Keratinocyte (primary cell): ENCODE measurements at regions not wholly inside any gene's neighbourhood (a gene's known extent, or its start where the extent isn't known, plus 50 kb on each side); places are given as distances from the start of the nearest gene placed in this dataset.

Experiments
- DNase-seq: peaks from one replicate; pipeline ENCODE4 v3.0.0-alpha.2; 2011; ENCODE audit warnings: low read depth, missing footprints, low spot score
- FAIRE-seq: peaks from 2 replicates; lab custom pipeline; 2011; peaks lifted over from hg19 to GRCh38; lab: Jason Lieb, UNC
- H2AFZ ChIP-seq: 2 replicates; pipeline ENCODE4 v1.6.0; 2012; ENCODE audit warnings: low read length, control low read depth, inconsistent platforms; ENCODE audit not compliant: control insufficient read depth
- H3K27ac ChIP-seq: 2 replicates; pipeline ENCODE4 v1.5.1; 2011; ENCODE audit warnings: low read length; ENCODE audit not compliant: control insufficient read depth, insufficient read depth
- H3K27me3 ChIP-seq: 3 replicates; pipeline ENCODE4 v1.6.0; 2011; ENCODE audit warnings: low read length; ENCODE audit not compliant: control insufficient read depth, insufficient read depth; ENCODE audit errors: extremely low read depth
- H3K36me3 ChIP-seq, 2 experiments: 2 replicates in 1 of 2; 3 replicates in 1 of 2; pipeline ENCODE4 v1.5.1; 2011; ENCODE audit warnings: low read length in 2 of 2, mild to moderate bottlenecking in 1 of 2; ENCODE audit not compliant: control insufficient read depth in 2 of 2, insufficient read depth in 2 of 2; ENCODE audit errors: extremely low read depth in 1 of 2
- H3K4me1 ChIP-seq: 3 replicates; pipeline ENCODE4 v1.5.1; 2011; ENCODE audit warnings: low read length; ENCODE audit not compliant: control insufficient read depth, insufficient read depth; ENCODE audit errors: extremely low read depth
- H3K4me2 ChIP-seq: 3 replicates; pipeline ENCODE4 v1.6.0; 2011; ENCODE audit warnings: low read depth, low read length; ENCODE audit not compliant: control insufficient read depth, insufficient read depth; ENCODE audit errors: extremely low read depth
- H3K4me3 ChIP-seq, 3 experiments: fragments of 200-600 bp in 1 of 3; sonication (generic) in 1 of 3; 2 replicates in 2 of 3; 3 replicates in 1 of 3; pipeline ENCODE4 v1.5.1; 2011 to 2016; ENCODE audit warnings: low read length in 3 of 3, mild to moderate bottlenecking in 3 of 3, control low read depth in 2 of 3, inconsistent platforms in 1 of 3, low read depth in 1 of 3, mixed read lengths in 1 of 3, mixed run types in 1 of 3, moderate library complexity in 1 of 3; ENCODE audit not compliant: control insufficient read depth in 2 of 3, insufficient read depth in 2 of 3; ENCODE audit errors: extremely low read depth in 1 of 3
- H3K79me2 ChIP-seq: 2 replicates; pipeline ENCODE4 v1.6.0; 2012; ENCODE audit warnings: low read length; ENCODE audit not compliant: control insufficient read depth, insufficient read depth
- H3K9ac ChIP-seq: 3 replicates; pipeline ENCODE4 v1.6.0; 2011; ENCODE audit warnings: low read length; ENCODE audit not compliant: control insufficient read depth, insufficient read depth; ENCODE audit errors: extremely low read depth
- H3K9me1 ChIP-seq: 3 replicates; pipeline ENCODE4 v1.6.0; 2011; ENCODE audit warnings: low read length; ENCODE audit not compliant: control insufficient read depth, insufficient read depth; ENCODE audit errors: extremely low read depth
- H3K9me3 ChIP-seq: 2 replicates; pipeline ENCODE4 v1.5.1; 2012; ENCODE audit warnings: low read depth, low read length; ENCODE audit not compliant: control insufficient read depth
- H4K20me1 ChIP-seq: 3 replicates; pipeline ENCODE4 v1.6.0; 2011; ENCODE audit warnings: low read length; ENCODE audit not compliant: control insufficient read depth, insufficient read depth; ENCODE audit errors: extremely low read depth
- CTCF ChIP-seq, 3 experiments: IDR thresholded peaks in 1 of 3; conservative IDR thresholded peaks in 1 of 3; optimal IDR thresholded peaks in 1 of 3; 2 replicates in 2 of 3; 3 replicates in 1 of 3; pipeline versions ENCODE3 to v1.5.1; 2011; ENCODE audit warnings: low read length in 3 of 3, mild to moderate bottlenecking in 3 of 3, moderate library complexity in 2 of 3, control low read depth in 1 of 3, inconsistent platforms in 1 of 3; ENCODE audit not compliant: insufficient read depth in 2 of 3; ENCODE audit errors: extremely low read depth in 1 of 3
- EZH2 ChIP-seq: IDR thresholded peaks from one replicate; pipeline ENCODE4 v1.6.1; 2012; ENCODE audit warnings: inconsistent platforms, mild to moderate bottlenecking, low read length, moderate library complexity
- dilution Hi-C: fragments of 300-500 bp; cut with MboI; formaldehyde crosslinking; loops from one replicate; pipeline ENCODE4 v1.7.0; 2020; ENCODE audit warnings: low sequenced_read_pairs; ENCODE audit not compliant: extremely low pct_ligation_motif_present

- H2AFZ ChIP-seq: no peak overlapping the region
- no peaks in the 10 kb centered on the region for H3K9me1 ChIP-seq
- FAIRE-seq (no peak), DNase-seq (no peak)
- TF ChIP-seq CTCF (optimal IDR thresholded peaks at IDR 0.05 in 1 of 3, IDR thresholded peaks at IDR 0.05 in 1 of 3, conservative IDR thresholded peaks at IDR 0.05 in 1 of 3; ENCODE audit: extremely low read depth in 1 of 3, insufficient read depth in 2 of 3, low read length in 3 of 3): no peak
- TF ChIP-seq EZH2: no peak
- no peak overlapping the region for H3K9ac ChIP-seq
- no peak overlapping the region for H3K4me3 ChIP-seq
- no peaks in the 10 kb centered on the region for H3K4me1 ChIP-seq
- no peak overlapping the region for H3K27ac ChIP-seq
- no peaks in the 10 kb centered on the region for H3K9me3 ChIP-seq
- dilution Hi-C loops: no loop called here
- no peaks in the 10 kb centered on the region for H3K79me2 ChIP-seq
- H3K4me2 ChIP-seq: no peak overlapping the region
- no peaks in the 10 kb centered on the region for H3K36me3 ChIP-seq
- H3K27me3 ChIP-seq: no peaks in the 10 kb centered on the region
- H4K20me1 ChIP-seq: no peaks in the 10 kb centered on the region
These were observed 124.4 kb upstream of the MRPS22 start for GRCh38 chr3:139219463-139219862.

DNA sequence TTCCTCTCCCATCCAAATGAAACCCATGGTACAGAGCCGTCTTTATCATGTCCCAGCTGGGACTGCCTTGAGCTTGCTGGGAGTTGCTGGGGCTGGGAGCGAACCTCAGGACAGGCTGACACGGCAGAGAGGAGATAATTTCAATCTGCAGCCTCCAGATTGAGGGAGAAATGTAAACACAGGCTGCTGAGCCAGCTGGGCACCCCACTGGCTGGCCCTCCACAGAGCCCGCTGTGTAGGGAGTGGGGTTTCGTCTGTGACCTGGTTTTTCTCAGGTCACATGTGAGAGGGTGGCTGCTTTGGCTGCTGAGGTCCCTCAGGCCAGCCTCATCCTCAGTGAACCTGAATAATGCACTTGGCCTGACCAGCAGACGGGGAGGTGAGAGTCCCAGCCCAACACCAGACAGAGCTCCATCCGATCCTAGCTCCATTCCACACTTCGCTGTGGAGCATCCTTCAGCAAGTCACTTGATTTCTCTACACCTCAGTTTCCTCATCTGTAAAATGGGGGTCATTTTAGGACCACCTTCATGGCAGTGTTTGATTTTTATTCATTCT, 121.6 kb upstream of the MRPS22 start:
- TF ChIP-seq CTCF (optimal IDR thresholded peaks at IDR 0.05 in 1 of 3, IDR thresholded peaks at IDR 0.05 in 1 of 3, conservative IDR thresholded peaks at IDR 0.05 in 1 of 3; ENCODE audit: extremely low read depth in 1 of 3, insufficient read depth in 2 of 3, low read length in 3 of 3) (no peak), EZH2 (no peak)
- Histone ChIP-seq H3K79me2 (no peaks in the 10 kb centered on the region), H4K20me1 (no peaks in the 10 kb centered on the region), H3K4me3 (no peak overlapping the region), H3K9me3 (no peaks in the 10 kb centered on the region), H3K9ac (no peak overlapping the region), H3K27ac (no peak overlapping the region), H3K9me1 (no peaks in the 10 kb centered on the region), H3K4me1 (no peaks in the 10 kb centered on the region), H3K36me3 (no peaks in the 10 kb centered on the region), H3K4me2 (no peak overlapping the region), H3K27me3 (no peaks in the 10 kb centered on the region), H2AFZ (no peak overlapping the region)
- FAIRE-seq (no peak), DNase-seq (no peak)
- dilution Hi-C loops: no loop called here
